T47D (cell line): ENCODE measurements at regions not wholly inside any gene's neighbourhood (a gene's known extent, or its start where the extent isn't known, plus 50 kb on each side); places are given as distances from the start of the nearest gene placed in this dataset.
"Not testable (repeated sequence)": the region's sequence is repeated elsewhere in the genome, so short reads cannot be mapped to it uniquely, and the experiment has no call there.

ENCODE experiments used
- DNase-seq, 2 experiments: peaks; one replicate each; pipeline versions ENCODE4 v3.0.0 to v3.0.0-alpha.2; 2011 to 2012; ENCODE audit warnings: low read depth in 1 of 2, low spot score in 1 of 2
- JUND ChIP-seq: IDR thresholded peaks from 2 replicates; pipeline ENCODE4 v1.6.1; 2012; ENCODE audit warnings: low read depth
- in situ Hi-C: cut with HindIII; loops from 2 replicates; pipeline ENCODE4 v1.10.0; 2016; ENCODE audit warnings: low sequenced_read_pairs, low pct_unique_long_range_greater_than_20kb

DNA sequence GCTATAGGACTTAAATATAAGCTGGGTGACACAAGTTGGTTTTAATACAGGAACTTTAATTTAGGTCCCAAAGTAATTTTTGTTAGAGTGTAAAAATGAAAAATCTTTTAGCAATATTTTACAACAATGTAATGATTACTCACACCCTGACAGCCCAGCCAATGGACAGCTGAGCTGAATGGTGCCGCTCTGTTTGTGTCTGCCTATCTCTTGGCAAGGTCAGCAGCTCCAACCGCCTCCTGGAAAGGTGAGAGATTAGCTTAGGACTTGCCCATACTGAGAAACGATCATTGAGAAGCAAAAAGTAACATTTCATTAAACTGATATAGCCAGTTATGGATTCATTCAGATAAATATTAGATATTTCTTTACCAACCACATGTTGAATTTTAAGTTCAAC is 463.6 kb upstream of the CD180 start:
- in situ Hi-C loops, result no loop called here
- no peak for TF ChIP-seq JUND

DNA sequence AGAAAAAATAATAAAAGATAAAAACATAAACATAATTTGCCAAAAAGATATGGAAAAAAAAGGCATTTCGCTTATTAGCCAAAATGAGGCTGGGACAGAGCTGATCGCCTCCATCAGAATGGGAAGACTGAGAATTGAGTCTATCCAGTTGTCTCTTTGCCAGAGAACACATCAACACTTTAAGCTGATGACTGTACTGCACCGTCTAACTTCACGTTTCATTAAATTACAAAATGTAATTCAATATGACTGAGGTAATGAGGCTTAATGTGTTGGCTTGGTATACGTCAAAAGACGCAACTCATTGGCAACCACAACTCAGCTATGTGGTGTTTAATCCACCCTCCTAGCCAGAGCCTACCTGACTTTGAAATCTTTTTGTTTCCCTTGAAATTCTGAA is 462.7 kb upstream of the CD180 start:
- TF ChIP-seq JUND, result no peak
- in situ Hi-C loops, result no loop called here
- DNase-seq, result no peak

More for the DNA sequence above, 463.6 kb upstream of the CD180 start:
- DNase-seq, result no peak

DNA sequence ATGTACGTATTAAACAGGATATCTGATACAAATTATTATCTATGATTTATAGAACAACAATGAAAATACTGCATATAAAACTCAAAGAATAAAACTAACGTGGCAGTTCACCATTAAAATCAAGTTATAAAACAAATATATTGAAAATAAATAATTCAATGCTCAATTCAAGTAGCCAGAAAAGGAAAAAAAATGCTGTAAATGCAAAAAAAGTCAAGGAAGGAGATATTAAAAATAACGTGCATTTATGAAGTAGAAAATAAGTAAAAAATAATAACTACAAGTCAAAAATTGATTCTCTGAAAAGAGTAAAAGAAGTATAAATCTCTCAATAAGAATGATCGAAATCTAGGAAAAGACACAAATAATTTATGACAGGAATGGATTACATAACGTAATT is 460.5 kb upstream of the CD180 start:
- no peak for DNase-seq
- TF ChIP-seq JUND, result no peak
- in situ Hi-C loops, result no loop called here

DNA sequence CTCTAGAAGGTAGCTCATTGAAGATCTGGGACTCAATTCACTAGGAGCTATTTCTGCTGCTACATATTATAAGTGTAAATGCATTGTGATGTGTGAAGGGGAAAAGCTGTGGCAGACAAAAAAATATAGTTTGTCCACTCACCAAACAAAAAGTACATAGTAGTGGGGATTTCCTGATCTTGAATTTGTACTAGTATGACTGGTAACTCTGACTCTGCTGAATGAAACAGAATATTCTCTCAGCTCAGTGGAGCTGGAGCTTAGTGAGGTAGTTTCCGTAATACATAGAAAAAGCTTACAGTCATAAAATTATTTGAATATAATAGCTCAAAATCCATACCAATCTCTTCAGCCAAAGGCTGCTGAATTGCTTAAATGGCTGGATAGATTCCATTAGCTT is 455.6 kb upstream of the CD180 start:
- no peak for TF ChIP-seq JUND
- DNase-seq, result no peak
- in situ Hi-C loops, result no loop called here

DNA sequence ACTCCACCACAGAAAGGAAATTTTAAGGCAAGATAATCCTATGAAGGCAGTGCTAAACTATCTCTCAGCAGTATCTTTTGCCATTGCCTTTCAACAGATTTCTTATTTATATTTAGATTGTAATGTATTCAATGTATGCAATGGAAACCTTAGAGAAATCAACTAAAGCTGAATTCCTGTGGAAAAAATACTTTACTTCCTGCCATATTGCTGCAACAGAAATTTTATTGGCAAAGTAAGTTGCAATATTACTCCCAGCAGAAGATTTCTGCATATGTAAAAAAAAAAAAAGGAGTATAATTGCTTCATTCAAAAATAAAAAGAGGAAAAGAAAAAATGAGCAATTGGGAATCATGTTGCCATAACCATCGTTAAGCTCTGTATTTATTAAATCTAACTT is 454.6 kb upstream of the CD180 start:
- in situ Hi-C loops, result no loop called here
- TF ChIP-seq JUND, result no peak
- no peak for DNase-seq

DNA sequence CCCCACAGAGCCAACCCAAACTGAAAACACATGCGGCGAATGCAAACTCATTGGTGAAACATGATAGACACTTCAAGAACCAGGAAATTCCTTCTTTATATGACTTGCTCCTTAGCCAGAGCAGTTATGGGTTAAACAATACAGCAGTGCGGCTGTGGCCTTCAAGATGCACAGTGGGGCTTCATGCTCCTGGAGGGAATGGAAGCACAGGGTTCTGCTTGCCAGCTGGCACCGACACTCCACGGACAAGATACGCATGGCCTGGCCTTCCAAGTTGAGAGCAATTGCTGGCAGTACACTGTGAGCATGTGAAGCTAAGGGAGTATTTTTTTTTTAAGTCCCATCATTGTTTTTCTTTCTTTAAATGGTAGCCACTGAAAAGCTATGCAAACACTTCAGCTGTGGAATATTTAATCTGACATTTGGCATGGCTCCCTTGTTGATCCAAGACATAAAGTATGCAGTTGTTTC is 451.6 kb upstream of the CD180 start:
- TF ChIP-seq JUND, result no peak
- in situ Hi-C loops, result no loop called here
- DNase-seq, result peak in 1 of 2 experiments; percentile 13

DNA sequence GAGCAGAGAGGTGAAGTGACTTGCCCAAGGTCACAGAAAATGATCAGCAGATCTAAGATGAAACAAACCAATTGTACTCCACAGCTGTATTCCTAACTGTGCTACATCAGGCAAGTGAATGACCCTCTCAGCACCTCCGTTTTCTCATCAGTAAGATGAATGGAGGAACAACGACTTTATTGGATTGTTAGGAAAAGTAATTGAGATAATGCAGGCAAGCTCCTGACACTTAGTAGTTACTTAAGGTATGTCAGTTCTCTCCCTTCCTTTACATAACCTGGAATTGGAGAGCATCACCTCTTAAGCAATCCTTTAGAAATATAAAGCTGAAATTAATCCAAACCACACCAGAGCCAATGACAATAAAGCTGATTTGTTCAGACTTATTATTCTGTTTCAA is 451.2 kb upstream of the CD180 start:
- no peak for DNase-seq
- in situ Hi-C loops, result no loop called here
- TF ChIP-seq JUND, result no peak

DNA sequence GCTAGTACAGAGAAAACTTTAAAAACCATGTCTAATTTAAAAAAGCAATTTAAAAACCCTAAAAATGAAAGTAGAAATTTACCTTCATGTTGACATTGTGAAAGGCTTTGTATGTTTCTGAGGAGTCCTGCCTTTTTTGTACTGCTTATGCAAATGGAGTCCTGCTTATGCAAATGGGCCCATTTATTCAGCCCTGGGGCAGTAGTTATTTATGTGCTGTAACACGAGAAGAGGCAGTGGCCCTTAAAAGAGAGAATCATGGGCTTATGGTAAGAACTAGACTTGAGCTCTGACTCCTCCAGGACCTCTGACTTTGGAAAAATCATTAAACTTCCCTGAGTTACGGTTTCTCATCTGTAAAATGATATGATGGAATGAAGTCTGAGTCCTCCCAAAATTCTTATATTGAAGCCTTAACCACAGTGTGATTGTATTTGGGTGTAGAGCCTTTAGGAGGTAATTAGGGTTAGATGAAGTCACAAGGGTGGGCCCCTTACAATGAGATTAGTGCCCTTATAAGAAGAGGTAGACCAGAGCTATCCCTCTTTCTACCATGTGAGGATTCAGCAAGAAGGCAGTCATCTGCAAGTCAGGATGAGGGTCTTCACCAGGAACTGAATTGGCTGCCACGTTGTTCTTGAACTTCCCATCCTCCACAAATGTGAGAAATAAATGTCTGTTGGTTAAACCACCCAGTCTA is 447.8 kb upstream of the CD180 start:
- peak in 1 of 2 experiments; percentile 26 for DNase-seq
- no peak for TF ChIP-seq JUND
- in situ Hi-C loops, result no loop called here

DNA sequence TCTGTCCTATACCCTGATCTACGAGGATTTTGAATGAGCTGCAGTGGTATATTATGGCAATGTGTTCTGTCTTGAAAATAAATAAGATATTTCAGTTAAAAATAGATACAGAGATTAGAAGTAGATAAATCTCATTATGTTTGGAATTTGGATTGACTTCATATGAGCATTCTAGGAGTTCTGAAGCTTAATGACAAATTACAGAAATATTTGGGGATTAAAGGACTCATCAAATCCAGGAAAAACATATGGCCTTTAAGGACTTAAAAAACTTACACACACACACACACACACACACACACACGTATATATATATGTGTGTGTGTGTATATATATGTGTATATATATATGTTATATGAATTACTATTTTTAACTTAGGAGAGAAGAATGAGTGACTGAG is 446.9 kb upstream of the CD180 start:
- DNase-seq, result no peak
- in situ Hi-C loops, result no loop called here
- no peak for TF ChIP-seq JUND

DNA sequence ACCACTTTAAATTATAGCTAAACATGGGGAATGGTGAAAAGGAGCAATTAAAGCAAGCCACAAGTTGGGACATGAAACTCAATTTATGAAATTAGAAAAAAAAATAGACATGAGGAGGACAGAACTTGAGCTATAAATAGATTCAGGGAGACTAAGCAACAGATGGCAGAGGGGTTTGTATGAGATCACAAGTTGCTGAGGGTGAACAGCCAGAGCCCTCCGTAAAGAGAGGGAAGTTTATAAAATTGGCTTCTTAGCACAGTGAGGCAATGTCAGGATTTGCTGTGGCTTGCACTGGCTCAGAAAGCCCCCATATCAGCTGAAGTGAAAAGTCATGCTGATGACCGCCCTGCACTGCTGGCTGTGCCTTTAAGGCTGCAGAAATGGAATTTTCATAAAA is 443.4 kb upstream of the CD180 start:
- DNase-seq, result no peak
- in situ Hi-C loops, result no loop called here
- TF ChIP-seq JUND, result no peak

DNA sequence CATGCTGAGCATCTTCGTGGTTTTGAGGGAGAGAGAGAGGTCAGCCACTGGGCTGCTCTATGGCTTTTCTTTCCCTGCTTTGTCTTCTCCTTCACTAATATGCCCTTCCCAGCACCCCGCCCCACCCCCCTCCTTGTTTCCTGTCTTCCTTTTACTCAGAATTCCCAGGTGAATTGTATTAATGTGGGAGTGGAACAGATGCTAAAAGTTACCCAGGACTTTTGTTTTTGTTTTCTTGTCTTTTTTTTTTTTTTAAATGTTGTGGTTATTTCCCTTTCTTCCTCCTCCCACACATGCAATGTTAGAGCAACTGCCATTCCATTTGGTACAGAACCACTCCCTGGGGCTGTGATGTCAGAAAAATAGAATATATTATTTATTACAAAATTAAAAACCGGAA is 442.7 kb upstream of the CD180 start:
- DNase-seq, result no peak
- no peak for TF ChIP-seq JUND
- in situ Hi-C loops, result no loop called here

DNA sequence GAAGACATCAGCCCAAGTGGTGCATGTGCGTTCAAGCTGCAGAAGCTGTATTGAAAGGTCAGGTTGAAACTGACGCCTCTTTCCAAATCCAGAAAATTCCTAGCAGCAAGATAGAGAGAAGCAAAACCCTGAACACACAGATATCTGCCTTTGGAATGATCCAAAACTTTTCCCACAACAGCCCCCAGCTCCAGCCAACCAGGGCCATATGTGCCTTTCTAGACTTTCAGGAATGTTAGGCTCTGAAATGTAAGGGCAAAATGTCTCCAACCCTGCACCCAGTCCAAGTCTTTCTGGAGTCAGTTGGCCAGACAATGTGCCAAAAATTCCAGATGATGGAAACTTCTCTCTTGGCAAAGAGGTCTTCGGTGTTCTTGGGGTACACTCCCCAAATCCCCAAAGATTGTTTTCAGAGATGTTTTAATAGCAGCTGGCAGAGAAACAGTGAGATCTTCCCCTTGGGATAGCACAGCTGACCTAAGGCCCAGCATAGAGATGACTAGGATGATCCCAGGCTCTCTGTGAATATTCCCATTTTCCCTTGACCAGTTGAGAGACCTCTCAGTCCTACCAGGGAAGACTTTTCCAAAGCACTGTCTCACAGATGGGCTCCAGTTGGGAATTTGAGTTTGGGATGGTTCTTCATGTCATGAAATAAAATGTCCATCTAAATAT is 440.4 kb upstream of the CD180 start:
- no peak for DNase-seq
- TF ChIP-seq JUND, result no peak
- in situ Hi-C loops, result no loop called here

DNA sequence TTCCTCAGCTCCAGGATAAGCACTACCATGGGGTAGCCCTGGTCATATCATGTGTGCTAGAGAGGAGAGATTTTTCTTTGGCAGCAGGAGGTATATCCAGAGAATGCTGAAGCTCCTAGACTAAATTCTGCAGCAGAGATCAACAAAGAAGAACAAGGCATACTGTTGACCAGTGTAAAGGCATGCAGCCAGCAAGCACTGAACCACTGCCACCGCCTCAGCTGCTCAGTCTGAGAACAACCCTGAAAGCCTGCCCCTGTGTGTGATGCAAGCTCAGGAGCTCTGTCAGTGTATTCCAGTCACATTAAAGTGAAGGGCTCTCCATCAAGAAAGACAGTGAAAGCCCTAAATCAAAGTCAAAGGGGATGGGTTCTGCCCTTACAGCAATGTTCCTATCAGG is 439.5 kb upstream of the CD180 start:
- in situ Hi-C loops, result no loop called here
- TF ChIP-seq JUND, result no peak

DNA sequence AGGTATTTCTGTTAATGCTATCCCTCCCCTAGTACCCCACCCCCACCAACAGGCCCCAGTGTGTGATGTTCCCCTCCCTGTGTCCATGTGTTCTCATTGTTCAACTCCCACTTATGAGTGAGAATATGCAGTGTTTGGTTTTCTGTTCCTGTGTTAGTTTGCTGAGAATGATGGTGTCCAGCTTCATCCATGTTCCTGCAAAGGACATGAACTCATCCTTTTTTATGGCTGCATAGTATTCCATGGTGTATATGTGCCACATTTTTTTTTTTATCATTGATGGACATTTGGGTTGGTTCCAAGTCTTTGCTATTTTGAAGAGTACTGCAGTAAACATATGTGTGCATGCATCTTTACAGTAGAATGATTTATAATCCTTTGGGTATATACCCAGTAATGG is 430.5 kb upstream of the CD180 start:
- DNase-seq, in situ Hi-C loops: not testable (repeated sequence)

More for the DNA sequence above, 439.5 kb upstream of the CD180 start:
- no peak for DNase-seq
